Neural cell (in vitro differentiated cells): ENCODE measurements at regions not wholly inside any gene's neighbourhood (a gene's known extent, or its start where the extent isn't known, plus 50 kb on each side); places are given as distances from the start of the nearest gene placed in this dataset.

Experiments used
- H2AFZ ChIP-seq: fragments of 200-600, 300-800 bp; sonication (generic), shearing (Covaris generic); 2 replicates; pipeline ENCODE4 v1.6.0; 2014; ENCODE audit warnings: low read depth, mild to moderate bottlenecking, antibody characterized with exemption, low read length, moderate library complexity
- H3F3A ChIP-seq: fragments of 200-600 bp; shearing (Covaris generic); 2 replicates; pipeline ENCODE4 v1.6.1; 2016; ENCODE audit warnings: mild to moderate bottlenecking, moderate library complexity, mixed read lengths, antibody characterized with exemption, low read length; ENCODE audit not compliant: insufficient read depth, poor library complexity, severe bottlenecking
- H3K27ac ChIP-seq: fragments of 200-600, 300-800 bp; sonication (generic), shearing (Covaris generic); 2 replicates; pipeline ENCODE4 v1.5.1; 2014; ENCODE audit warnings: mild to moderate bottlenecking, low read length, moderate library complexity
- H3K27me3 ChIP-seq: fragments of 300-800, 200-600 bp; sonication (generic), shearing (Covaris generic); 2 replicates; pipeline ENCODE4 v1.6.0; 2014; ENCODE audit warnings: mild to moderate bottlenecking, low read depth, low read length, moderate library complexity; ENCODE audit not compliant: insufficient read depth
- H3K36me3 ChIP-seq: fragments of 300-800, 200-600 bp; sonication (generic), shearing (Covaris generic); 2 replicates; pipeline ENCODE4 v1.5.1; 2014; ENCODE audit warnings: mild to moderate bottlenecking, antibody characterized with exemption, low read length, moderate library complexity; ENCODE audit not compliant: insufficient read depth
- H3K4me2 ChIP-seq: fragments of 300-800, 200-600 bp; sonication (generic), shearing (Covaris generic); 2 replicates; pipeline ENCODE4 v1.6.0; 2014; ENCODE audit warnings: mild to moderate bottlenecking, low read length
- H3K4me3 ChIP-seq: fragments of 300-800, 200-600 bp; sonication (generic), shearing (Covaris generic); 2 replicates; pipeline ENCODE4 v1.5.1; 2014; ENCODE audit warnings: mild to moderate bottlenecking, low read length, moderate library complexity
- H3K79me2 ChIP-seq: fragments of 200-600 bp; shearing (Covaris generic); replicated peaks from 2 replicates; pipeline ENCODE4 v1.6.0; 2014; ENCODE audit warnings: mild to moderate bottlenecking, low read length, moderate library complexity; ENCODE audit not compliant: insufficient read depth
- H3K9ac ChIP-seq: fragments of 300-800, 200-600 bp; sonication (generic), shearing (Covaris generic); 2 replicates; pipeline ENCODE4 v1.6.1; 2016; ENCODE audit warnings: mild to moderate bottlenecking, low read length, mixed read lengths
- H3K9me2 ChIP-seq: fragments of 200-600 bp; shearing (Covaris generic); 2 replicates; pipeline ENCODE4 v1.6.1; 2016; ENCODE audit warnings: mild to moderate bottlenecking, low read length, mixed read lengths; ENCODE audit not compliant: insufficient read depth
- H3K9me3 ChIP-seq: fragments of 200-600, 300-800 bp; sonication (generic), shearing (Covaris generic); 2 replicates; pipeline ENCODE4 v1.6.1; 2016; ENCODE audit warnings: mild to moderate bottlenecking, mixed run types, low read length, moderate library complexity, mixed read lengths
- H4K20me1 ChIP-seq: fragments of 200-600 bp; shearing (Covaris generic); 2 replicates; pipeline ENCODE4 v1.6.1; 2016; ENCODE audit warnings: mild to moderate bottlenecking, mixed run types; ENCODE audit not compliant: insufficient read depth
- CTCF ChIP-seq: fragments of 450-650 bp; IDR thresholded peaks from 2 replicates; pipeline ENCODE4 v1.5.1; 2014; ENCODE audit warnings: antibody characterized with exemption, mild to moderate bottlenecking, moderate library complexity; ENCODE audit not compliant: poor library complexity, severe bottlenecking
- EP300 ChIP-seq: fragments of 450-650 bp; conservative IDR thresholded peaks from 2 replicates; pipeline ENCODE4 v1.6.1; 2014; ENCODE audit warnings: antibody characterized with exemption, mild to moderate bottlenecking, moderate library complexity; ENCODE audit not compliant: poor library complexity, severe bottlenecking
- EZH2 ChIP-seq: fragments of 200-600, 300-800 bp; shearing (Covaris generic), sonication (generic); IDR thresholded peaks from 2 replicates; pipeline ENCODE4 v1.6.1; 2014; ENCODE audit warnings: antibody characterized with exemption, low read length, borderline replicate concordance, mild to moderate bottlenecking; ENCODE audit not compliant: insufficient read depth, poor library complexity, severe bottlenecking
- MXI1 ChIP-seq: fragments of 450-650 bp; conservative IDR thresholded peaks from 2 replicates; pipeline ENCODE4 v1.6.1; 2014; ENCODE audit warnings: antibody characterized with exemption, mild to moderate bottlenecking; ENCODE audit not compliant: poor library complexity, severe bottlenecking
- POLR2AphosphoS5 ChIP-seq: IDR thresholded peaks from 2 replicates; pipeline ENCODE4 v1.6.1; 2012
- RAD21 ChIP-seq: fragments of 450-650 bp; conservative IDR thresholded peaks from 2 replicates; pipeline ENCODE4 v1.6.1; 2014; ENCODE audit warnings: antibody characterized with exemption, mild to moderate bottlenecking, moderate library complexity
- REST ChIP-seq: IDR thresholded peaks from 2 replicates; pipeline ENCODE4 v1.6.1; 2012; ENCODE audit warnings: borderline replicate concordance
- SMC3 ChIP-seq: fragments of 450-650 bp; conservative IDR thresholded peaks from 2 replicates; pipeline ENCODE4 v1.6.1; 2014; ENCODE audit warnings: antibody characterized with exemption, mild to moderate bottlenecking, moderate library complexity; ENCODE audit not compliant: poor library complexity
- TAF1 ChIP-seq: IDR thresholded peaks from 2 replicates; pipeline ENCODE4 v1.6.1; 2012; ENCODE audit warnings: low read depth

- Histone ChIP-seq H3K9ac (no peak overlapping the region), H3K79me2 (no peaks in the 10 kb centered on the region), H3K36me3 (no peaks in the 10 kb centered on the region), H2AFZ (no peak overlapping the region), H3K27ac (no peak overlapping the region), H4K20me1 (no peaks in the 10 kb centered on the region), H3K27me3 (no peaks in the 10 kb centered on the region), H3K9me3 (no peaks in the 10 kb centered on the region), H3K4me3 (no peak overlapping the region), H3K4me2 (no peak overlapping the region), H3K9me2 (no peaks in the 10 kb centered on the region), H3F3A (no peaks in the 10 kb centered on the region)
- no peak for TF ChIP-seq REST
- TF ChIP-seq SMC3, result no peak
- TF ChIP-seq CTCF, result no peak
- no peak for TF ChIP-seq EZH2
- TF ChIP-seq TAF1, result no peak
- TF ChIP-seq EP300, result no peak
- TF ChIP-seq RAD21, result no peak
- no peak for TF ChIP-seq POLR2AphosphoS5
- no peak for TF ChIP-seq MXI1
Measured at GRCh38 chrX:121333942-121334341, 286.5 kb downstream of the GLUD2 start.

GRCh38 chrX:121336831-121337421 is 289.5 kb downstream of the GLUD2 start:
- Histone ChIP-seq H3K79me2 (no peaks in the 10 kb centered on the region), H3K4me2 (no peak overlapping the region), H3K27ac (no peak overlapping the region), H4K20me1 (no peaks in the 10 kb centered on the region), H3K27me3 (no peaks in the 10 kb centered on the region), H3K9ac (no peak overlapping the region), H2AFZ (no peak overlapping the region), H3K9me2 (no peaks in the 10 kb centered on the region), H3K9me3 (no peaks in the 10 kb centered on the region), H3F3A (no peaks in the 10 kb centered on the region), H3K36me3 (no peaks in the 10 kb centered on the region), H3K4me3 (no peak overlapping the region)
- no peak for TF ChIP-seq EZH2
- TF ChIP-seq MXI1, result no peak
- TF ChIP-seq REST, result no peak
- no peak for TF ChIP-seq RAD21
- TF ChIP-seq SMC3, result no peak
- TF ChIP-seq EP300, result no peak
